HG03064 (cell line): ENCODE measurements at regions not wholly inside any gene's neighbourhood (a gene's known extent, or its start where the extent isn't known, plus 50 kb on each side); places are given as distances from the start of the nearest gene placed in this dataset.
A peak's percentile ranks its signal among the peaks of the same experiment; 100 is the strongest.

Experiments
- ATAC-seq: cut with Tn5 transposase; IDR thresholded peaks from one replicate; pipeline ENCODE4 v1.9.1; 2021; ENCODE audit warnings: low read depth; ENCODE audit not compliant: unreplicated experiment

GRCh38 chr13:73772449-73773167 is 361.6 kb downstream of the KLF12 start:
- no peak for ATAC-seq

GRCh38 chr13:73767747-73768315 is 366.4 kb downstream of the KLF12 start:
- no peak for ATAC-seq

DNA sequence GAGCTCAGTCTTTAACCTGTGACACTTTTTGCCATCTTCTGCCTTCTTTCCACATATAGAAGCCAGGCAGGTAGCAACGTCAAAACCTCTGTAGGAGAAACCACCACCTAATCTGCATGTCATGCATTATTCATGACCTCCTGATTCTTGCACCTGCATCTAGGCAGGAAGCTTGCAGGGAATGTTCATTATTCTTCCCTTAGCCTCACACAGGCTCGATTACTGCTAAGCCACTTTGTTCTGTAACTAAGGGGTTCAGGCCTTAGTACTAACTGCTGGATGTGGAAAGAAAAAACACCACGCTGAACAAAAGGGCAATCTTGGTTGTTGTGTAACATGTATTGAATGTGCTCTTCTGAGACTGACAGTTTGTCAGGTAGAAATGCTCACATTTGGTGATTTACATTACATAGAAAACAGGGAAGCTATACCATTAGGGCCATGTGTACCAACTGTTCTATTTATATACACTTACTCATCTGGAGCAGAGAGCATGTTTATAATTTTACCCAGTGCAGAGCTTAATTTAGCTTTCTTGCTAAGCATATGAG is 366.9 kb downstream of the KLF12 start:
- no peak for ATAC-seq

- ATAC-seq = peak; percentile 78
These were observed 368.4 kb downstream of the KLF12 start for GRCh38 chr13:73765651-73766384.

GRCh38 chr13:73759434-73759833 is 374.8 kb downstream of the KLF12 start:
- no peak for ATAC-seq

- no peak for ATAC-seq
These were observed 376.5 kb downstream of the KLF12 start for GRCh38 chr13:73757481-73758233.

DNA sequence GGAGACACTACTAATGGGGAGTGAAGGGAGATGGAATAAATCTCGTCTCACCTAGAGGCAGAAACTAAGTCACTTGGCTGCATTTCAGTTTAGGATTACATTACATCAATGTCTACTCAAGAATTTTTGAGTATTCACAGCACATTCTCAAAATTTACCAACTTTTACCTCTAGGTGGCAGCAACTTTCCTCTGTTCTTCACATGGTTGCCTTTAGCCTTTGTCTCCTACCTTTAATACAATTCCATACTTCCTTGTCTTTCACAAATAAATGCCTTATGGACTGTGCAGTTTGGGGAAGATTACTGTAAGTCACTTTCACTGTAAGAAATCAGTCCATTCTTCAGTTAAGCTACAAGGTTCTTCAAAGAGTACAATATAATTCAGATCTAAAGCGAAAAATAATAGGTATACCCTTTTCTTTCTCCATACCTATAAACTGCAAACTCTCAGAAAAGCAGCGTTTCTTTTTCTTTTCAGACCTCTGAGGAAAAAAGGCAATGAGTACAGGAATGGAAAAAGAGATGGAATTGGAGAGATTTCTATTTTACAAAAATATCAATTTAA is 379.4 kb downstream of the KLF12 start:
- peak; percentile 68 for ATAC-seq

DNA sequence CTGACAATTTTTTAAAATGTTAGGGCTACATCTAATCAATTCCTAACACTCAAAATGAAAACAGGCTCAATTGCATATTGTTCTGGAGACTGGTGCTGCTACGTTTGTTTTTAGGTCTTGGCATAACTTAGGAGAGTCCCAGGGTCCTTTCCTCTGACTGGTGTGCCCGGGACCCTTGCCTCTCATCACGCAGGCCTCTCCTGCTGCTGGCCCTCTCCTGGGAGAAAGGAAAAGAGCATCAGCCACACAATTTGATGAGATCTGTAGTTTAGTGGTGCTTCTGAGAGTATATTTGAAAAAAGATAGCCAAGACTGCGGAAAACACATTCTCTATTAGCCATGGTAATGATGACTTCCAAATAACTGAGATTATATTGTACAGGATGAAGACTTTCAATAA is 380.0 kb downstream of the KLF12 start:
- ATAC-seq = no peak

DNA sequence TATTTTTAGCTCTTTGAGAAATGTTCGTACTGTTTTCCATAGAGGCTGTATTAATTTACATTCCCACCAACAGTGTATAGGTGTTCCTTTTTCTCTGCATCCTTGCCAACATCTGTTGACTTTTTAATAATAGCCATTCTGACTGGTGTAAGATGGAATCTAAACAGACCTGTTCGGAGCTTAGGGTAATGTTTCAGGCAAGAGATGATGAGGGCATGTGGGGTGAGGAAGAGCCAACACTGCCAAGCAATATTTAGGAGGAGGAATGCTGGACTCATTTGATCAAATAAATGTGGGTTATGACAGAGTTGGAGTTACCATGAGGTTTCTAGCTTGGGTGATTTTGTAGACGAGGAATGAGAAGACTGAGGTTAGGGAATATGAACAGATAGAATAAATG is 382.9 kb downstream of the KLF12 start:
- no peak for ATAC-seq

GRCh38 chr13:73748404-73748803 is 385.8 kb downstream of the KLF12 start:
- ATAC-seq = no peak

- ATAC-seq = no peak
These were observed 389.0 kb downstream of the KLF12 start for GRCh38 chr13:73745190-73745589.

DNA sequence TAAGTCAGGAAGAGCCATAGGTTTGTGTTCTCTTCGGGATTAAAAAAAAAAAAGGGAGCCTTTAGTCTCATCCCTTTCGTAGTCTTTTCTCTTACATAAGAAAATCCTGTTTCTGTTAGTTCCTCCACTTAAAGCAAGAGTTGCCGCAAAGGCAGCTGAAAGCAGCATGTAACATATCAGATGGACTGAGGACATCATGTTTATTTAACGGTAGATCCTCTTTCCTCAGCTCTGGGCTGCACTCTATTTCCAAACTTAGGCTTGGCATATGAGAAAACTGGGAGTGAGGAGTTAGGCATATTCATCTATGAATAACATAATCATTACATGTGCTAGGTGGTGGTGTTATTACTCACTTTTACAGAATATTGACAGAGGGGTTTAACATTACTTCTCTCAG is 391.2 kb downstream of the KLF12 start:
- no peak for ATAC-seq

- no peak for ATAC-seq
These were observed 392.5 kb downstream of the KLF12 start for GRCh38 chr13:73741742-73742141.

DNA sequence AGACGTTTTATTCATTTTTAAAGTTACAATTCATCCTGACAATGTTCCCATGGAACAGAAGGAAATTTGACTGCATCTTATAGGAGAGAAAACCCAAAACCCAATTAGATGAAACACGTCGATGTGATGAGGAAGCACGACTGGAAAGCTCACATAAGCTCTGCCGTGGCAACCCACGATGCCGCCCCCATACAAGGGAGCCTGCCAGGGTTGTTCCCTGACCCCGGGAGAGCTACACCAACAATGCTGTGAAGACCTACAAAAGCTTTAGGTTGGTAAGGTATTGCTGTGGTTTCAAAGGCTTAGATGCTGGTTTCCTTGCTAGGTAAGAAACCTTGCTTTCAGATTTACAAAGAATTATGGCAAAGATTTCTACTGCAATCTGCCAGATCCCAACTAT is 393.1 kb downstream of the KLF12 start:
- ATAC-seq = no peak

- no peak for ATAC-seq
These were observed 393.5 kb downstream of the KLF12 start for GRCh38 chr13:73740666-73741065.

DNA sequence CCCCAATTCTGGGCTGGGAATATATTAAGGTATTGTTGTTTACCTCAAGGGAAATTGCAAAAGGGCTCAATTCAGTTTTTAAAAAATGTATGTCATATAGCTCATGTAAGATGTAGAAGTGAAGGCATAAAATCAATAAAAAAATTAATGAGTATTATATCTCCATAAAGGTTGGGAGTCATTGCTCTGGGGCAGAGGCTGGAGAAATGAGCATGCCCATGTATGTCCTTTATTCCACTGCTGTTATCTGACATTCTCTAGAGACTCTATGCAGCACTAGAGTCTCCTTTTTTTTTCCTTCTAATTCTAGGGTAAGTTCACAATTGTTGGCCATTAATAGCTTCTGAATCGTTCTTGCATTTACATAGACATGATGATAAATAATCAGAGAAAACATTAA is 394.8 kb downstream of the KLF12 start:
- no peak for ATAC-seq

GRCh38 chr13:73738626-73739025 is 395.6 kb downstream of the KLF12 start:
- no peak for ATAC-seq

DNA sequence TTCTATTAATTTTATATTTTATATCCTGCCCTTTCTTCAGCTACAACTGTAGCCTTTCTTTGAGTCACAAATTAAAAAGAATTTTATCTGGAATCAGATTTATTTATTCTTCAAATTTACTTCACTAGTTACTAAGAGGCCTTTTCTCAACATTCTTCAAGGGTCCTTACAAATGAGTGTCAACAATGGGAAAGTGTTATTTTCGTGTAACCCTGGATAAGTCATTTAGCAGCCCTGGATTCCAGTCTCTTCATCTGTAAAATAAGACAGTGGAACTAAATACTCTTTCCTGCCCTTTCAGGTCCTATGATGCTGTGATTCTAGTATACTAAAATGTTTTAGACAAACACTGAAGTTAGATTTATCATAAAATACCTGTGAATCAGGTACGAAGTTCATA is 397.0 kb downstream of the KLF12 start:
- ATAC-seq = no peak

GRCh38 chr13:73733706-73734105 is 400.5 kb downstream of the KLF12 start:
- no peak for ATAC-seq

GRCh38 chr13:73732350-73732749 is 401.9 kb downstream of the KLF12 start:
- no peak for ATAC-seq

- no peak for ATAC-seq
These were observed 402.6 kb downstream of the KLF12 start for GRCh38 chr13:73731564-73731963.
